OCI-LY7 (cell line): ENCODE measurements at regions not wholly inside any gene's neighbourhood (a gene's known extent, or its start where the extent isn't known, plus 50 kb on each side); places are given as distances from the start of the nearest gene placed in this dataset.

ENCODE experiments used
- EZH2phosphoT487 ChIP-seq: fragments of 200-600 bp; sonication (generic); IDR thresholded peaks from 2 replicates; pipeline ENCODE4 v1.6.1; 2018; ENCODE audit warnings: low read depth, borderline replicate concordance, mild to moderate bottlenecking, mixed run types, antibody characterized with exemption, low read length, moderate library complexity, mixed read lengths
- TF ChIP-seq, protein P1 (sequence below): fragments of 200-600 bp; sonication (generic); conservative IDR thresholded peaks from 2 replicates; pipeline ENCODE4 v1.5.1; 2014; ENCODE audit warnings: mild to moderate bottlenecking, antibody characterized with exemption, low read length, moderate library complexity, mixed read lengths

DNA sequence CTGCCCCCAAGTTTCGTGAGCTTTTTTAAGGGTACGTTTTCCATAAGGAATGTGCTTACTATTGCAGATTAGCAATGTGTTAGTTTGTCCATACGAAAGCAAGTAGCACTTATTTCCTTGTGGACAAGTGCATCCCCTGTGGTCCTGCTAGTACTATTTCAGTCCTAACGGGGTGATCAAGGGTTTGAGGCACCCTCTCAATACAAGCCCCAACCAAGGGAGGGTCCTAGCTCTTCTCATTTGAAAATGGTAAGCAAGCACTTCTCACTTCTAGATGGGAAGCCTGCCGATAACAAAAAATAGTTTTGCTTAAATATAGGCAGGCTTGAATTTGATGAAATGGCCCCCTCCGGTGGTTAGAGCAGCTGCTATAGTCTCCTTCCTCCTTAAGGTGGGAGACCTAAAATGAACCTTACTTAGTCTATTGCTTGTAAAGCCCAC, 64.0 kb upstream of the HMCN1 start:
- TF ChIP-seq, protein P1, sequence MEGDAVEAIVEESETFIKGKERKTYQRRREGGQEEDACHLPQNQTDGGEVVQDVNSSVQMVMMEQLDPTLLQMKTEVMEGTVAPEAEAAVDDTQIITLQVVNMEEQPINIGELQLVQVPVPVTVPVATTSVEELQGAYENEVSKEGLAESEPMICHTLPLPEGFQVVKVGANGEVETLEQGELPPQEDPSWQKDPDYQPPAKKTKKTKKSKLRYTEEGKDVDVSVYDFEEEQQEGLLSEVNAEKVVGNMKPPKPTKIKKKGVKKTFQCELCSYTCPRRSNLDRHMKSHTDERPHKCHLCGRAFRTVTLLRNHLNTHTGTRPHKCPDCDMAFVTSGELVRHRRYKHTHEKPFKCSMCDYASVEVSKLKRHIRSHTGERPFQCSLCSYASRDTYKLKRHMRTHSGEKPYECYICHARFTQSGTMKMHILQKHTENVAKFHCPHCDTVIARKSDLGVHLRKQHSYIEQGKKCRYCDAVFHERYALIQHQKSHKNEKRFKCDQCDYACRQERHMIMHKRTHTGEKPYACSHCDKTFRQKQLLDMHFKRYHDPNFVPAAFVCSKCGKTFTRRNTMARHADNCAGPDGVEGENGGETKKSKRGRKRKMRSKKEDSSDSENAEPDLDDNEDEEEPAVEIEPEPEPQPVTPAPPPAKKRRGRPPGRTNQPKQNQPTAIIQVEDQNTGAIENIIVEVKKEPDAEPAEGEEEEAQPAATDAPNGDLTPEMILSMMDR, result 0 out of 2 replicates have a peak, but pooled peaks have one; percentile 28
- no peak for TF ChIP-seq EZH2phosphoT487
